GM18520 (cell line): ENCODE measurements at regions not wholly inside any gene's neighbourhood (a gene's known extent, or its start where the extent isn't known, plus 50 kb on each side); places are given as distances from the start of the nearest gene placed in this dataset.

Experiments used
- ATAC-seq: cut with Tn5 transposase; IDR thresholded peaks from one replicate; pipeline ENCODE4 v1.9.1; 2021; ENCODE audit not compliant: unreplicated experiment

DNA sequence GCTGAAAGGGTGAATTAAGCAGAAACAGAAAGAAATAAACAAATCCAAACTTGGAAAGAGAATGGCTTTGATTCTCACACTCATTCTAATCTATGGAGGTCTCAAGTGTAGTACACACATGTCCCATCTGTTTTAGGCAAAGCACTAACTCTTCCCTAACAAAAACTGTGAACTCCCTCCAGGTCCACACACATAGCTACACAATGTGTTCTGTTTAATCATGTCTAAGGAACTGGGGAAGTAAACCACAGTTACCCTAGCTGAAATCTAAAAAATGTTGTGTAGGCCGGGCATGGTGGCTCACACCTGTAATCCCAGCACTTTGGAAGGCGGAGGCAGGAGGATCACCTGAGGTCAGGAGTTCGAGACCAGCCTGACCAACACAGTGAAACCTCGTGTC is 118.7 kb upstream of the FST start:
- no peak for ATAC-seq

GRCh38 chr5:53362521-53362941 is 117.9 kb upstream of the FST start:
- ATAC-seq = no peak

DNA sequence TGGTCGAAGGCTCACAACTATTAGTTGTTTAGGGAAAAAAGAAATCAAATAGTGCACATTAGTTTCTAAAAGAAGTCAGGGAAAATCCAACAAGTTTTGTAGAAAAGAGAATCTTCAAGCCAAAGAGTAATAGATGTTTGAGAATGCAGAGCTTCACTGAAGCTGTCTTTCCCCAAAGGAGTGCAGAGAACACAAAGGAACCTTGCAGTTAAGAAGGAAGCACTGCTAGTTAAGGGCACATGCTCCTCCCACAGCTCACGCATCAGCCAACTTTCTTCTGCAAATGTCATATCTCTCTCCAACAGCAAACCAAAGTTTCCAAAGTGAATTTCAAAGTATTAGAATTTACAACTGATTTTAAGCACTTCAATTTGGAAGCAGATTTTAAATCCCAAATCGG is 116.4 kb upstream of the FST start:
- no peak for ATAC-seq

GRCh38 chr5:53366245-53366644 is 114.2 kb upstream of the FST start:
- no peak for ATAC-seq

DNA sequence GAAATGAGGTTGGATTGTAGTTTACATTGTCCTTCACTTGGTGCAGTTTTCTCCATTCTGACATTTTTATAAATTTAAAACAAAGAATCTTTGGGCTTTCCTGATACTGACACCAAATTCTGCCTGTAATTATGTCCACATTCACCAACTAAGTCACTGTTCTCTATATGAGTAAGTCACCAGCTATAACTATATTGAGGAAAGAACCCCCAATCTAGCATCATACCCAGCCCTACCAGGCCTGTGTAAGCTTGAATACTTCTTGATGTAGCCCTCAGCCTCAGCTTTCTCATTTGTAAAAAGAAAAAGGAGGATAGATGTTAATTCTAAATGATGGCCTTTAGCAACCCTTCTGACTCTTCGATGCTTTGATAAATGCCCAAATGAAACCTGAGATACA is 112.7 kb upstream of the FST start:
- no peak for ATAC-seq

DNA sequence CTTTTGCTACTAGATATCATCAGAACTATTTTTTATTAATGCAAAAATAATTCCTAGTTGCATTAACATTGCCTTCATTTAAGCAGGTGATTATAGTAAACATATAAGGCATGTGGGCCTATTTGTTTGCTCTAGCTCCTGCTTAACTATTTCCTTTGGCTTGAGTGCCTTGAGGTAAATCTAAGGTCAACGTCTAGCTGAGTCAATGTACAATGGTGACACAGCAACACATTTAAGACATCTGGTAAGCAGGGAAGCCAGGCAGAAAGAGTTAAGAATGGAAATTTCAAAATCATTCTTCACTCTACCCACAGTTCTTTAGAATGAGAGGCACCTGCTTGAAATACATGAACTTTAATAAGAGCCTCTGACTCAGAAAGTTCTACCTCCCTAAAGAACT is 111.9 kb upstream of the FST start:
- no peak for ATAC-seq

- ATAC-seq = no peak
Observed at GRCh38 chr5:53368966-53369605, 111.3 kb upstream of the FST start.

DNA sequence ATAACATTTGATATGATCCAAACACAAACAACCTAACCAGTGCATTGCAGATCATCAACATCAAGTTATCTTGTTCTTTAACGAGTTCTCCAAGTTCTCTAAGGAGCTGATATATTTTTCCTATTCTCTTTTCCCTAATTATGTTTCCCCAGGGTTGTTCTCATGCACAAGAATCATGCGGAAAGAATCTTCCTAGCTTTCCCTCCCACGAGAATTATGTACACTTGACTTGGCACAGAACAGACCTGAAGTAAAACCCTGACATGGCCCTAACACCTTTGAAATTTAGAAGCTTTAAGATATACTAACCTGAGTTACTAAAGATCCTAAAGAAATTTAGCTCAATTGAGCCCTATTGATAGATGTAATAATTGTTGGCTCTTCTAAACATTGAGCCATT is 110.7 kb upstream of the FST start:
- no peak for ATAC-seq

DNA sequence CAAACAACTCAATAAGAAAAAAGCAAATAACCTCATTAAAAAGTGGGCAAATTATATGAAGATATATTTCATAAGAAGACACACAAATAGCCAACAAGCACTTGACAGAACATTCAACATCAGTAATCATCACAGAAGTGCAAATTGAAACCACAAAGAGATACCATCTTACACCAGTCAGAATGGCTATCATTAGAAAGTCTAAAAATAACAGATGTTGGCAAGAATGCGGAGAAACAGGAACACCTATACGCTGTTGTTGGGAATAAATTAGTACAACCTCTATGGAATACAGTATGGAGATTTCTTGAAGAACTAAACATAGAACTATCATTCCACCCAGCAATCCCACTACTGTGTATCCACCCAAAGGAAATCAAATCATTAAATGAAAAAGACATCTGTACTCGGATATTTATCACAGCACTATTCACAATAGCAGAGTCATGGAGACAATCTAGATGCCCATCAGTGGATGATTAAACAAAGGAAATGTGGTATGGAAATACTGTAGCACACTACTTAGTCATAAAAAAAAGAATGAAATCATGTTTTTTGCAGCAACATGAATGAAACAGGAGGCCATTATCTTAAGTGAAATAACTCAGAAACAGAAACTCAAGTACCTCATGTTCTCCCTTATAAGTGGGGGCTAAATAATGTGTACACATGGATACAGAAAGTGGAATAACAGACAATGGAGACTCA is 106.8 kb upstream of the FST start:
- ATAC-seq = no peak

DNA sequence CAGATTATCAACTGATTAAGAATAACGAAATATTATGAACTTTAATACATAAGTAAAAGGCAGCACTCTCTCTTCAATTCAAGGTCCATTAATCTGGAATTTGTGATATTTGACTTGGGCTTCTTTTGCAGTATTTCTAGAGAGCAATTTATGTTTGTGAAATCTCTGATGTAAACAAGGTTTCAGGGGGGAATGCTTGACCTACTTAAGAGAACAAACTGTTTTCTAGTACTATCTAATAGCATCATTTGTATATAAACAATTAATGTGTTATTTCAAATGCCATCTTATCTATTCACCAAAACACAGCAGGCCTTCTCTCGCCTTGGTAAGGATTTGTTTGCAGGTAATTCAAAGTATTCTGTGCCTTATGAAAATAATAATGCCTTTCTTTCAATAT is 103.6 kb upstream of the FST start:
- ATAC-seq = no peak

GRCh38 chr5:53378190-53378589 is 102.2 kb upstream of the FST start:
- no peak for ATAC-seq

DNA sequence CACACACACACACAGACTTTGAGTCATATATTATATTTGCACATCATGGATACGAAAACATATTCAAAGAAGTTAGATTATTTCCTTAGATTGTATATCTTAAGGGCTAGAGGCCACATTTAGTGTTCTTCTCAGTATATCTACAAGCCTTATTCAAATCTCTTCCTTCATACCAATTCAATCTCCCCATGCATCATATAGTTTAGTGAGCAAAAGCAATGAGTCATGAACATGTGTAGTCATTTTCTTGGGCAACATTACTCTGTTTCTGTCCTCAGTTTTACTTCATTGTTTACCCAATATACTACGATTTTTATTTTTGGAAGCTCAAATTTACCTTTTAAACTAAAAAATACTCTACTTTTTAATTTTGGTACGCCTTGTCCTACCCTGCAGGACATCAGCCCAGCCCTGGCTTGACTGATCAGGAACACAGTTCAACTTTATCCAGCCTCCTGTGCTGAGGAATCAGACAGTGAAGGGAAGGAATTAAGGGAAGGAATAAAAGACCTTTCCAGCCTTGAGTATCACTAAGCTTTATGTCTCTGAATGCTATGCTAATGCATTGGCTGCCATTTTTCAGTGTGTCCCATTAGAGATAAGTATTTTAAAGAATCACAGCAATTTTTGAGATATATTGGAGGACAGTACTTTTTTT is 101.7 kb upstream of the FST start:
- no peak for ATAC-seq

GRCh38 chr5:53386341-53386740 is 94.1 kb upstream of the FST start:
- no peak for ATAC-seq

DNA sequence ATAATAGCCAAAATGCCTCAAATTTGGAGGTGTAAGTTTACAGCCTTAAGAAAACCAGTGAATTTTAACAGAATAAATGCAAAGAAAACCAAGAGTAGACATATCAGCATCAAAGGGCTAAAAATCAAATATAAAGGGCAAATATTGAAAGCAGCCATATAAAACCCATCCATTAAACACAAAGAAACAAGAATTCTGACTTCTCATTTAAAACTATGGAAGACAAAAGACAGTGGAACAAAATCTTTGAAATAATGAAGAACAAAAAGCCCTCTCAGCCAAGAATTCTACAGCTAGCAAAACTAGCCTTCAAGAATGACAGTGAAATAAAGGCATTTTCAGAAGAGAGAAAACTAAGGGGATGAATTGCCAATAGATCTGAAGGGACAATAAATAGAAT is 91.3 kb upstream of the FST start:
- no peak for ATAC-seq

GRCh38 chr5:53392073-53392472 is 88.4 kb upstream of the FST start:
- ATAC-seq = no peak

DNA sequence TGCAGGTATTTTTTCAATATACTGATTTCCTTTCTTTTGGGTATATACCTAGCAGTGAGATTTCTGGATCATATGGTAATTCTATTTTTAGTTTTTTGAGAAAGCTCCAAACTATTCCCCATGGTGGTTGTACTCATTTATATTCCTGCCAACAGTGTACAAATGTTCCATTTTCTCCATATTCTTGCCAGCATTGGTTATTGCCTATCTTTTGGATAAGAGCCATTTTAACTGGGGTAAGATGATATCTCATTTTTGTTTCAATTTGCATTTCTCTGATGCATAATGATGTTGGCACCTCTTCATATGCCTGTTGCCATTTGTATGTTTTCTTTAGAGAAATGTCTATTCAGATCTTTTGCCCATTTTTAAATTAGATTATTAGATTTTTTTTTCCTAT is 85.6 kb upstream of the FST start:
- no peak for ATAC-seq

DNA sequence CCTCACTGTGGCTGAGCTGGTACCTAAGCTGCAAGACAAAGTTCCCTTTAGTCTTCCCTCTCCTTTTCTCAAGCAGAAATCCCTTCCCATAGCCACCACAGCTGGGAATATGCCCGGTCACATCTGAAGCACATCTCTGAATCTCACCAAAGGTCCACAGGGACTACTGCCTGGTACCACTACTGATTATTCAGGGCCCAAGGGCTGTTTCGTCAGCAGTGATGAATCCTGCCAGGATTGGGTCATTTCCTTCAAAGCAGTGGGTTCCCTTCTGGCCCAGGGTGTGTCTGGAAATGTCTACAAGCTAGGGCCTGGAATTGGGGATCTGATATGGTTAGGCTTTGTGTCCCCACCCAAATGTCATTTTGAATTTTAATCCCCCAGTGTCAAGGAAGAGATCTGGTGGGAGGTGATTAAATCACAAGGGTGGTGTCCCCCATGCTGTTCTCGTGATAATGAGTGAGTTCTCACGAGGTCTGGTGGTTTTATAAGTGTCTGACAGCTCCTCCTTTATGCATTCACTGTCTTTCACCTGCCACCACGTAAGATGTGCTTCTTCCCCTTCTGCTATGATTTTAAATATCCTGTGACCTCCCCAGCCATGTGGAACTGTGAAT is 83.2 kb upstream of the FST start:
- ATAC-seq = no peak

DNA sequence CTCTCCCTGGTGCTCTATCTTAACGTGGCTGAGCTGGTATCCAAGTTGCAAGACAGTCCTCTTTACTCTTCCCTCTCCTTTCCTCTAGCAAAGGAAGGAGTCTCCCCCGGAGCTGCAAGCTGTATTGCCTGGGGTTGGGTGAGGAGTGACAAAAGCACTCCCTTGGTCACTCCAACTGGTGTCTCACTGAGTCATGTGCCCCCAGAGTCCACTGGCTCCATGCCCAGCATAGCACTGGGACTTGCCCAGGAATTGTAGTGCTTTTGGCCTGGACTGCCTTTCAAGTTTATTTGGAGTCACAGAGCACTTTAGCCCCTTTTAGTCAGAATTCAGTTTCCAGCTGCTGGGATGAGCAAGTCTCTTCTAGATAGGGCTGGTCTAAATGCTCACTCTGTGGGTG is 82.6 kb upstream of the FST start:
- no peak for ATAC-seq

DNA sequence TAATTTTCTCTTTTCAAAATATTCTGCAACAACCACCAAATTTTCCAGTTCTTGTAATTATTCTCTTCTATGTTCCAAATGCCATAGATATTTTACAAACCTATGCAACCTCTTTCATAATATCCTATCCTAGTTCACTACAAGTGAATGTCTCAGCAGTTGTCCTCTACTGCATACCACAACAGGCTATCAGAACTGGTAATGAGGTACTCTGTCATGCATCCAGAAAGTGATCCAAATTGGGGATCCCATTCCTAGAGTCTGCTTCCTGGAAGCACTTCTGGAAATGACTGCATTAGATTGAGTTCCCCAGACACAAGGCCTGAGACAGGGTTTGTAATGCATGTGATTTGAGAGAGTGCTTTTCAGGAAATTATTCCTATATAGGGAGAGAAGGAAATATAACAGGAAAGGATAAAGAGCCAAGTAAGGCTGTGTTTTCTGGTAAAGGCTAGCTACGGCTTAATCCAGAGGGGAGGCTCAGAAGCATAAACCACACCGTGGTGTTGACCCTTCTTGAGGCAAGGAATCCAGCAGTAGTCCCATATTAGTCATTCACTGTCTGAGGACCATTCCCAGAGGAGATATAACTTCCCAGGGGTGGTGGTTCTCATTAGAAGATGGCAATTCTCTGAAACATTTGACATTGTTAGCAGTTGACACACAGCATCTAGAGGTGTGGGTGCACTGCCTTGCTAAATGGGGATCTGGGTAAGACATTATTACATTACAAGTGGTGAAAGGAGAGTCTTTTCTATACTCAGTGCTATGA is 80.3 kb upstream of the FST start:
- ATAC-seq = no peak

GRCh38 chr5:53403291-53403690 is 77.1 kb upstream of the FST start:
- no peak for ATAC-seq

DNA sequence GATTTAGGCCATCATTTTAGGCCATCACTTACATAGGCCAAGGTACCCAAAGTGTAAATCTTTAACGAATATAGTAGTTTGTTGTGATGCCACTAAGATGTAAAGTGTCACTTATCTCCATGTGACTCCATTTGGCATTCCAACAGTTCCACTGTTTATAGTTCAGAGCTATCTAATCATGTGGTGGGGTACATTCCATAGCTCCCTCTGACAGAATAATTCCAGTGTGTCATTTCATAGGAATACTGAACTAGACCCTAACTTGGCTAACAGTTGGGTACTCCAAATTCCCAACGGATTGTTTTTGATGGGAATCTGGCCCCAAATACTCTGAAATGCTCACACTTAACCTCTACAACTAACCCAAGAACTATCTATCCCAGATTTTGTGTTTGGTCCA is 76.7 kb upstream of the FST start:
- ATAC-seq = no peak
